NCI-H1105 (cell line): ENCODE measurements at regions not wholly inside any gene's neighbourhood (a gene's known extent, or its start where the extent isn't known, plus 50 kb on each side); places are given as distances from the start of the nearest gene placed in this dataset.

ENCODE experiments used
- DNase-seq: peaks from one replicate; lab custom pipeline; 2025; lab: John Stamatoyannopoulos, UW

GRCh38 chr5:167485061-167485774 is 806.2 kb upstream of the WWC1 start:
- no peak for DNase-seq

GRCh38 chr5:167488371-167488770 is 803.1 kb upstream of the WWC1 start:
- DNase-seq = no peak

GRCh38 chr5:167489202-167489601 is 802.2 kb upstream of the WWC1 start:
- DNase-seq = no peak

- DNase-seq = no peak
These were observed 787.3 kb upstream of the WWC1 start for GRCh38 chr5:167503926-167504720.

GRCh38 chr5:167507463-167508233 is 783.8 kb upstream of the WWC1 start:
- DNase-seq = no peak

GRCh38 chr5:167509076-167509475 is 782.4 kb upstream of the WWC1 start:
- DNase-seq = no peak

- DNase-seq = no peak
These were observed 780.2 kb upstream of the WWC1 start for GRCh38 chr5:167511276-167511675.

- DNase-seq = no peak
These were observed 779.3 kb upstream of the WWC1 start for GRCh38 chr5:167512111-167512510.

- DNase-seq = peak; percentile 26
These were observed 778.1 kb upstream of the WWC1 start for GRCh38 chr5:167513381-167513780.

- no peak for DNase-seq
These were observed 777.0 kb upstream of the WWC1 start for GRCh38 chr5:167514461-167514860.

GRCh38 chr5:167525004-167525403 is 766.4 kb upstream of the WWC1 start:
- DNase-seq = no peak

GRCh38 chr5:167528651-167529050 is 762.8 kb upstream of the WWC1 start:
- no peak for DNase-seq

- DNase-seq = no peak
These were observed 760.9 kb upstream of the WWC1 start for GRCh38 chr5:167530548-167530947.

- no peak for DNase-seq
These were observed 757.3 kb upstream of the WWC1 start for GRCh38 chr5:167533814-167534795.

- DNase-seq = no peak
These were observed 751.7 kb upstream of the WWC1 start for GRCh38 chr5:167539747-167540146.

- DNase-seq = no peak
These were observed 745.2 kb upstream of the WWC1 start for GRCh38 chr5:167546270-167546669.

- no peak for DNase-seq
These were observed 739.1 kb upstream of the WWC1 start for GRCh38 chr5:167552356-167552755.

GRCh38 chr5:167553511-167553910 is 737.9 kb upstream of the WWC1 start:
- no peak for DNase-seq

GRCh38 chr5:167554564-167555290 is 736.7 kb upstream of the WWC1 start:
- no peak for DNase-seq

GRCh38 chr5:167555565-167556166 is 735.8 kb upstream of the WWC1 start:
- no peak for DNase-seq
